GM19452 (cell line): ENCODE measurements at regions not wholly inside any gene's neighbourhood (a gene's known extent, or its start where the extent isn't known, plus 50 kb on each side); places are given as distances from the start of the nearest gene placed in this dataset.

ENCODE experiments used
- ATAC-seq: cut with Tn5 transposase; IDR thresholded peaks from one replicate; pipeline ENCODE4 v1.9.1; 2021; ENCODE audit not compliant: unreplicated experiment

DNA sequence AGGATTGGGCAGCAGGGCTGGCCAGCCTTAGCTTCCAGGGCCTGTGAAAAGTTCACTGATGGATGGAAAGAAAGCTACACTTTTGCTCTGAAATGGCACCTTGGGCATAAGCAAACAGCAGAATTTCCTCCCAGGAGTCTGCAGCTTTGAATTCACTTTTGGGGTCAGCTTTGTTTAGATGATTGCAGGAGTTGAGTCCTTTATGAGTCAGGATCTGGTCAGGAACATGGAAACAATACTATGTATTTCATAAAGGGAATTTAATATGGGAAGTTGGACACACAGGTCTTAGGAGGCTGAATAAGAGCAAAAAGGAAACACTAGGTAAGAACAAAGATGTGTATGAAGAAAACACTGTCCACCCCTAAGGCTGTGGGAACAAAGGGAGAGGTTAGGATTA is 345.3 kb downstream of the TSN start:
- no peak for ATAC-seq

DNA sequence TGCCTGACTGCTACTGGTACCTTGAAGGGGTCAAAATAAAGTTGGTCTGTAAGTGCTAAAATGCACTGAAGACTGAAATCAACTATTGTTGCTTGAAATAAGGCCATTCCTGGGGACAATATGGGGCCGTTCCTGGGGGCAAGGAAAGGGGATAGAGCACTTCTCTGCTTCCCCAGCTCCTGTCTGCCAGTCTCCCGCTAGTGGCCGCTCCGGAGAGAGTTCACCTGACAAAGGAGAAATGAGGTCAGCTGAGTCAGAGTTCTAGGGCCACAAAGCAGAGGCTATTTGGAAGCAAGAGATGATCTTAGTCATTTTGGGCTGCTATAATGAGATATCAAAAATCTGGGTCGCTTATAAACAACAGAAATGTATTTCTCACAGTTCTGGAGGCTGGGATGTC is 345.9 kb downstream of the TSN start:
- ATAC-seq: no peak

- ATAC-seq: no peak
These were observed 349.9 kb downstream of the TSN start for GRCh38 chr2:122105171-122105876.

DNA sequence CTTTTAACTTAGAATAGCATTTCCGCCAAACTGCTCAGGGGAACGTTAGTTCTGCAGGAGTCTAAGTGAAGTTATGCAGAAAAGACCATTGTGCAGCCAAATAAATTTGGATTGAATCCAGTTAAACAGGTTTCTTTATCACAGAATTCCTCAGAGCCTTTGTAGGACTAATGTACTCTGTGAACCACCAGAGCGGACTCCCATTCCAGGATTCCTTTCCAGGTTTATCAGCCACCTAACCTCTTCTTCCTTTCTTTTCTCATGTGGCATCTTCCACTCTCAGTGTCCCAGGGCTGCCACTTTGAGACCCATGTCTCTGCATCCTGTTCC is 350.4 kb downstream of the TSN start:
- no peak for ATAC-seq

GRCh38 chr2:122108186-122108585 is 352.7 kb downstream of the TSN start:
- ATAC-seq: no peak

DNA sequence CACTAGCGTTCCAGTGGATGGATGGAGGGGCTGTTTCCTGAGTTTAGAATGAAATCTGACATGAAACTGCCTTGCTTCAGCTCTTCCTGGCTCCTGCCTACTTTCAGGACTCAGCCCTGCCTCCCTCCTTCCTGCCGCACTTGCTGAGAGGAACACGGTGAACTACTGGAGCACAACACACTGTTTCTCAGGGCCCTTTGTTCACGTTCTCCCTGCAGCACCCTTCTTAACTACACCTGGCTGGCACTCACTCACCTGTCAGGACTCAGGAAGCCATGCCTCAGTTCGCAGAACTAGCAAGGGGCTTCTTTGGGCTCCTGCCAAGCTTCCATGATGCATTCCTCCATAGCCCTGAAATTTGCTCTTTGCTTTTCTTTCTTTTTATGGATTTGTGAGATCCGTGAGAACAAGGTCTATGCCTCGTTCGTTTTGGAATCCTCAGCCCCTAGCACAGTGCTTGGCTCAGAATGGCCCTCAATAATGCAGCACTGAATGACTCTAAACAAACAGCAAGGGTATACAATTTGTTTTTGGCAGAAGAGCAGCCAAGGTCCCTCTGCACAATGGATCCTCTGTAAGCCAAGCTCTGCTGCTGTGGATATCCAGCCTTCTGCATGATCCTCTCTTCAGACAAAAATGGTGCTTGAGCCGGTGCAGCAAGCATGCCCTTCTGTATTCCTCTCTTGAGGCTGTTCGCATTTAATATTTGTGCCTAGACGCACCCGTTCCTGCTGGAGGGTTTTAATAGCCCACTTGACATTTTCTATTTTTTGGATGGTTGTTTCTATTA is 357.0 kb downstream of the TSN start:
- no peak for ATAC-seq

DNA sequence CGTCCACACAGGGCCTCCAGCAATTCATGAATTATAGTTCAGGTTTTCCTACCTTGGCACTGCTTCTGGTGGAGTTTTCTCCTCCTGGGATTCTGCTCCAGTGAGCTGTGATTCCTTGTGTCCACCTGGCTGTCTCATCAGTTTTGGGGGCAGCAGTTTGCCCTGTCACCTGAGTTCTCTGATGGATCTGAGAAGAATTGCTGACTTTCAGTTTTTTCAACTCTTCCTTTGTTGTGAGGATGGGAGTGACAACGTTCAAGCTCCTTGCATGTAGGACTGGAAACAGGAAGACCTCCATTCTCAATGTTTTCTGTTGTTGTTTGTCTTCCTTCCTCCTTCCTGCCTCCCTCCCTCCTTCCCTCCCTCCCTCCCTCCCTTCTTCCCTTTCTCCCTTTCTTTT is 359.0 kb downstream of the TSN start:
- ATAC-seq: no peak

DNA sequence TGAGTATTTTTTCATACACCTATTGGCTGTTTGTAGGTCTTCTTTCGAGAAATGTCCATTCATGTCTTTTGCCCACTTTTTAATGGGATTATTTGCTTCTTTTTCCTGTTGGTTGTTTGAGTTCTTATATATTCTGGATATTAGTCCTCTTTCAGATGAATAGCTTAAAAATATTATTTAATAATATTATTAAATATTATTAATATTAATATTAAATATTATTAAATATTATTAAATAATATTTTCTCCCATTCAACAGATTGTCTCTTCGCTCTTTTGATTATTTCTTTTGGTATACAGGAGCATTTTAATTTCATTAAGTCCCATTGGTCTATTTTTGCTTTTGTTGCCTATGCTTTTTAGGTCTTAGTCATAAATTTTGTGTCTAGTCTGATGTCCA is 361.9 kb downstream of the TSN start:
- no peak for ATAC-seq

GRCh38 chr2:122129399-122129798 is 373.9 kb downstream of the TSN start:
- ATAC-seq: no peak

DNA sequence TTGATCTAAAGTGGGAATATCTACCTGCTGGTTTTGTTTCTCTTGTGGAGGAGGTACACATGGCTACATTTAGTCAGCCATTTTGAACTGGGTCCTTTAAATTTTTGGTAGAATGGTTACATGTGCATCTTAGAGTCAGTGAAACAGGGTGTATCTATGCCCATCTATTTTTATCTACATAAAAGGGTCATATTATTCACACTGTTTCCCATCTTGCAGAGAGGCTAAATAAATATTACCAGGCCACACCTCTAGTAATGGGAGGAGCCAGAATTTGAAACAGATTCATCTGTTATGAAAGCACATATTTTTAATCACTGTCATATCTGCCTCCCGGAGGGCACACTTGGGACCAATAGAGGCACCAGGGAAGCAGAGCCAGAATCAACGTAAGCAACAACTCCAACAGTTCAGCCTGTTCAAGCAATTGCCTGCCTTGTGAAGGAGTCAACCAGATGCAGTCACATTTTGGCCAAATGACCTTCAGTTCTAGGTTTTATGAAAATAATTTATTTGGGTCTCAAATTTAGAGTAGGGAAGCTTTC is 376.8 kb downstream of the TSN start:
- ATAC-seq: no peak

GRCh38 chr2:122135021-122135937 is 379.8 kb downstream of the TSN start:
- ATAC-seq: no peak

- no peak for ATAC-seq
These were observed 380.6 kb downstream of the TSN start for GRCh38 chr2:122136056-122136455.

GRCh38 chr2:122138561-122138960 is 383.1 kb downstream of the TSN start:
- ATAC-seq: no peak

- no peak for ATAC-seq
These were observed 384.4 kb downstream of the TSN start for GRCh38 chr2:122139739-122140420.

DNA sequence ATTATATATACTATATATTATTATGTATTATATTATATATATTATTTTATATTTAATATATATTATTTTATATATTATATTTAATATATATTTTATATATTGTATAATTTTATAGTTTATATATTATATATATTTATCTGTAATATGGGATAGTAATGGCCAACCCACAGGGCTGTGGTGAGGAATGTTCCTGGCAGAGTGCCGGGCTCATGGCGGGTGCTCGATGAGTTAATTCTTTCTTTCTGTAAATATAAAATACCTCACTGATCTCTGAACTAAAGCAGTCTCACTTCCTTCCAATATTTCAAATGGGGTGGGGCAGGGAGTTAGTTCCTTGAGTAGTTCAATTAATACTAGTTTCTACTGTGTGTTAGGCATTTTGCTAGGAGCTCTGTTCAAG is 389.4 kb downstream of the TSN start:
- ATAC-seq: no peak

DNA sequence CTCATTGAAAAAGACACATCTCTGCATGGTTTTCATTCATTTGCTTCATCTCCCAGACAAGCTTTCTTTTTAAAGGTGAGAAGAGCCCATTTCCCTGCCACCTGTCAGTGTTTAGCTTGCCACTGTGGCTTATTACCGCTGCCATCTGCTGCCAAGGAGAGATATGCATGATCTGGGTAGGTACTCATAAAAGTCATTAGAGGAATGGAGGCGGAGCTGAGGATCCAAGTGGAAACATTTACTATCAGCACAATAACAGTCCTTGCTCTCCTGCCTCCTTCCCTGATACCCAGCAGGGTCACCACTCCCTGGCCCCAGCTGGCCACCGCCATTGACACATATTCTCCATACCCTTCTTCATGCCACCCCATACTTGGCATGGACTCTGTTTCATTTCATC is 390.4 kb downstream of the TSN start:
- ATAC-seq: no peak

DNA sequence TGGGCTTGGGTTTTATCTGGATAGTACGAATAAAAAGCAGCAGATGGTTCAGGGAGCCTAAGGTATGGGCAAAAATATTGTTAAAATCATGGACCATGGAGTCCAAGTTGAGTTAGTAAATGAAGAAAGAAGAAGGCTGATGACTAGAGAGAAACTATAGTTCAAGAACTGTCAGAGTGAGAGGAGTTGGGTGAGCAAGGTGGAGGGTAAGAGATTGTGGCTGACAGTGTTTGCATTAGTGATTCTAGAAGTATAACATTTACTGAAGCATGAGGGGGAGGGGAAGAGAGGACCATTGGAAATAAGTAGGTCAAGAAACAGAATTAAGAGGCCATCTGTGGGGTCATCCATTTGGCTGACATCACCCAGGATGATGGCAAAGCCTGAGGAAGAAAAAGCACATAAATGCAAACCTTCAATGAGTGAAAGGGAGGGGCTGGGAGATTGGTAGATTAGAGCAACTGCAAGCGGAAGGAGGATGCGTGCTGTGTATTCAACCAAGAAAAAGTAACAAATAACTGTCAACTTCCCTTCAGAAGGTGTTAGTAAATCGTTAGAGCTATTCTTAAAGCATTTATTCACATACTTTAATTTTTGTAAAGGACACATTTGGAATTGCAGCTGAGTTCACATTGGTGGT is 392.8 kb downstream of the TSN start:
- ATAC-seq: no peak

- no peak for ATAC-seq
These were observed 395.3 kb downstream of the TSN start for GRCh38 chr2:122150524-122151280.

- no peak for ATAC-seq
These were observed 397.1 kb downstream of the TSN start for GRCh38 chr2:122152571-122152970.
